MCF 10A (cell line): ENCODE measurements at regions not wholly inside any gene's neighbourhood (a gene's known extent, or its start where the extent isn't known, plus 50 kb on each side); places are given as distances from the start of the nearest gene placed in this dataset.

Experiments used
- BruUV-seq: library from RNA; stranded (reverse); fragments of 400-500 nt; replicated peaks from 2 replicates; lab custom pipeline; 2021; lab: Mats Ljungman, UMichigan
- CTCF ChIA-PET: fragments of 300-600 bp; sonication (Branson Sonifier 250); formaldehyde crosslinking; extraction: SDS; loops from one replicate; lab custom pipeline; 2021; ENCODE audit warnings: antibody characterized with exemption, inconsistent platforms; lab: Yijun Ruan, JAX
- POLR2A ChIA-PET: fragments of 300-600, 350-650 bp; sonication (Branson Sonifier 250); formaldehyde crosslinking; extraction: SDS; loops from one replicate; lab custom pipeline; 2020; ENCODE audit warnings: antibody characterized with exemption, inconsistent platforms; lab: Yijun Ruan, JAX
- DNase-seq: peaks from one replicate; pipeline ENCODE4 v3.0.0-alpha.2; 2018; ENCODE audit not compliant: unreplicated experiment
- H3K27ac Mint-ChIP-seq: one replicate; pipeline ENCODE4 v1.8.0; 2022; ENCODE audit warnings: mild to moderate bottlenecking, low read depth, mixed read lengths; ENCODE audit not compliant: unreplicated experiment
- H3K27me3 Mint-ChIP-seq: one replicate; pipeline ENCODE4 v1.8.0; 2022; ENCODE audit warnings: mixed read lengths; ENCODE audit not compliant: insufficient read depth, unreplicated experiment
- H3K36me3 Mint-ChIP-seq: one replicate; pipeline ENCODE4 v1.8.0; 2022; ENCODE audit warnings: mild to moderate bottlenecking, moderate library complexity, mixed read lengths; ENCODE audit not compliant: insufficient read depth, unreplicated experiment
- H3K4me1 Mint-ChIP-seq: one replicate; pipeline ENCODE4 v1.8.0; 2022; ENCODE audit warnings: mixed read lengths; ENCODE audit not compliant: insufficient read depth, unreplicated experiment
- H3K4me3 Mint-ChIP-seq: one replicate; pipeline ENCODE4 v1.8.0; 2022; ENCODE audit warnings: mild to moderate bottlenecking, moderate library complexity, mixed read lengths; ENCODE audit not compliant: unreplicated experiment
- H3K9me3 Mint-ChIP-seq: one replicate; pipeline ENCODE4 v1.8.0; 2022; ENCODE audit warnings: mixed read lengths; ENCODE audit not compliant: unreplicated experiment
- CTCF ChIP-seq: fragments of 200-600 bp; IDR thresholded peaks from one replicate; pipeline ENCODE4 v1.8.0; 2022; ENCODE audit warnings: antibody characterized with exemption, mild to moderate bottlenecking; ENCODE audit not compliant: unreplicated experiment
- intact Hi-C: fragments of 100-400 bp; cut with micrococcal nuclease; formaldehyde crosslinking; loops from 2 replicates; pipeline ENCODE4 v1.14.1; 2022

DNA sequence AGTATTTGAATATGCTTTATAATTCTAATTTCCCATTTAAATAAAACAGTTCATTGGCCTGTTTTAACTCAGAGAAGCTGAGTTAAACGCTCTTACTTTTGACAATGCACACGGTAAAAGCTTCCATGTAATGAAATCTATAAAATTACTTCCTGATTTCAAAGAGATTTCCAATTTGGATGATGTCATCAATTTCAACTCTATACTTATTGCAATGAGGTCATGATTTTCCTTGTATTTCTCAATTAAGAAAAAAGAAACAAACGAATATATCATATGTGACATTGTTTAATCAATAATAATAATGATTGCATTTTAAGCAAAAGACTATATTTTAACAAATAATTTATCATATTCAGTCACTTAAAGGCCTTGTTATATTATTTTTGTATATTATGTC lies 926.1 kb upstream of the MANEA start:
- TF ChIP-seq CTCF = no peak
- ChIA-PET POLR2A (no interaction called here), CTCF (no interaction called here)
- Mint-ChIP-seq H3K27ac (no peak overlapping the region), H3K27me3 (peaks cover 76% of the 10 kb centered on the region), H3K36me3 (no peaks in the 10 kb centered on the region), H3K9me3 (no peaks in the 10 kb centered on the region), H3K4me1 (no peaks in the 10 kb centered on the region), H3K4me3 (no peak overlapping the region)
- intact Hi-C loops = no loop called here
- DNase-seq = no peak
- BruUV-seq = no TSS peak

DNA sequence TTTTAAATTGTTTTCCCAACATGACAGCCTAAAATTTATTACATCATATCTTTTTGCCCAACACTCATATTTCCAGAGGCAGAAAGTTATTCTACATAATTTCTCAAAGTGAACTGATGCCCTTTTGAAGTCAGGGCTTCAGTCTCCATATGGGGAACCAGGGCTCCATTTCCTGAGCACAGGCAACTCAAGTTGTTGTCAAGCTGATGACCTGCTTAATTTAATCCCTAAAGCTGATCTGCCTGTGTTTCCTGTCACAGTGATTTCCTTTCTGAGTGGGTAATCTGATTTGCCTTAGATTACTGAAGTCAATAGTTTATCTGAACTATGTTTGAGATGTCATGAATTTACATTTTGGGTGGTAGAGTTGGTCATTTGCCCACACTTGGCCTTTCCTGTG lies 932.1 kb upstream of the MANEA start:
- Mint-ChIP-seq H3K9me3 (no peaks in the 10 kb centered on the region), H3K4me1 (no peaks in the 10 kb centered on the region), H3K27ac (no peak overlapping the region), H3K27me3 (peaks cover 76% of the 10 kb centered on the region), H3K4me3 (no peak overlapping the region), H3K36me3 (no peaks in the 10 kb centered on the region)
- TF ChIP-seq CTCF = no peak
- CTCF ChIA-PET = no interaction called here
- POLR2A ChIA-PET = no interaction called here
- intact Hi-C loops = no loop called here
- no peak for DNase-seq
- BruUV-seq = no TSS peak

DNA sequence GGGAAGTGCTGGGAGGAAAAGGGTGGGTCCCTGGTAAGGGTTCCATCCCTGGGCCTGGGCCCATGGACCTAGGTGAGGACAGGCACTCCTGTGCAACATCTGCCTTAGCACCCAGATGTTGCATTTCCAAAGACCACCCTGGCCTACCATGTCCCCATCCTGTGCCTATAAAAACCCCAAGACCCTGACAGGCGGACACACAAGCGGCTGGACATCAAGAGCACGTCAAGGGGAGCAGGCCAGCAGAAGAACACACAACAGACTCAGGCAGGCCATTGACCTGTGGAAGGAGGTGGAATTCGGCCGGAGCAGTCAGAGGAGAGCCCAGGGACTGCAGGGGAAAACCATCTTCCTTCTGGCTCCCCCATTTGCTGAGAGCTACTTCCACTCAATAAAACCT lies 937.8 kb upstream of the MANEA start:
- no peaks in the 10 kb centered on the region for H3K9me3 Mint-ChIP-seq
- H3K27ac Mint-ChIP-seq = no peak overlapping the region
- H3K36me3 Mint-ChIP-seq = no peaks in the 10 kb centered on the region
- POLR2A ChIA-PET = no interaction called here
- DNase-seq = no peak
- intact Hi-C loops = loop anchor here (5.0 kb wide), 1 partner anchor 643 kb away; no protein-coding TSS in a partner anchor
- CTCF ChIA-PET = interaction anchor here (1.0 to 1.2 kb wide), 2 partner anchors 451 to 453 kb away, joined by 3 to 5 read pairs; no protein-coding TSS in a partner anchor
- no peak for TF ChIP-seq CTCF
- H3K4me3 Mint-ChIP-seq = no peak overlapping the region
- no TSS peak for BruUV-seq
- H3K4me1 Mint-ChIP-seq = no peaks in the 10 kb centered on the region
- H3K27me3 Mint-ChIP-seq = peaks cover 69% of the 10 kb centered on the region

DNA sequence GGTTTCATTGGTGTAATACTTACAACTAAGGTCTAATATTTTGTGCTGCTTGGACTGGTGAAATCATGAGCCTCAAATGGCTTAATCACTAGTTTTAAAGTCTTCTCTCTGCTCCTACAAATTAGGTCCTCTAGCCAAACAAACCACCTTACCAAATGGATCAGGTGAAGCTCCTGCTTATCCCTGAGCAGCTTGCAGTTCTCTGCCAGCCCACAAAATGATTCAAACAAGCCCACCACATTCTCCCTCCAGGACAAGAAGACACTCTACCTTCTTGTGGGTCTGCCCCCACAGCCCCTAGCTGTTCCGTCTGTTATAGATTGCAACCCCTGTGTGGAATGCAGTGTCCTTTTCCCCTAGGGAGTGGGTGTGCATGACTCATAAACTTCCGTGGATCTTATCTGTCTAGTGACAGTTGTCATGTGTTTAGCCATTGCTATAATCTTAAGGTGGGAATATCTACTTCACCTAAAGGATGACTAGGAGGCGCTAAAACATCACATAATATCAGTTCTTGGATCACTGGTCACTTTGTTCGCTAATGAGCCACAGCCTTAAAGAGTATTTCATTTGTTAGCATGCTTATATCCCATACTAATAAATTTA lies 940.5 kb upstream of the MANEA start:
- Mint-ChIP-seq H3K4me1 (no peaks in the 10 kb centered on the region), H3K27me3 (peaks cover 83% of the 10 kb centered on the region), H3K4me3 (no peak overlapping the region), H3K9me3 (no peaks in the 10 kb centered on the region), H3K36me3 (no peaks in the 10 kb centered on the region), H3K27ac (no peak overlapping the region)
- ChIA-PET CTCF (interaction anchor here (0.7 to 1.1 kb wide), 4 partner anchors 39 to 455 kb away, joined by 3 to 5 read pairs (median 3); no protein-coding TSS in a partner anchor), POLR2A (no interaction called here)
- intact Hi-C loops = loop anchor here (2.0 to 5.0 kb wide), 2 partner anchors 496 to 645 kb away; no protein-coding TSS in a partner anchor
- BruUV-seq = no TSS peak
- peak; percentile 23 for TF ChIP-seq CTCF
- DNase-seq = peak; percentile 16
